Central memory CD8-positive, alpha-beta T cell (primary cell): ENCODE measurements at regions not wholly inside any gene's neighbourhood (a gene's known extent, or its start where the extent isn't known, plus 50 kb on each side); places are given as distances from the start of the nearest gene placed in this dataset.

Experiments used
- ATAC-seq: fragments of 150-1000 bp; cut with Tn5 transposase; replicated peaks from 2 replicates; pipeline ENCODE4 v1.10.0; 2022; ENCODE audit warnings: mild to moderate bottlenecking, moderate FRiP score, moderate number of reproducible peaks; ENCODE audit not compliant: poor library complexity, severe bottlenecking; ENCODE audit errors: extremely low read depth
- DNase-seq, 2 donors: peaks; one replicate each; pipeline ENCODE4 v3.0.0; 2021; ENCODE audit warnings: low spot score in 2 of 2
- H3K27ac Mint-ChIP-seq: one replicate; pipeline ENCODE4 v1.8.0; 2022; ENCODE audit warnings: low read depth, mild to moderate bottlenecking, moderate library complexity, mixed read lengths
- H3K27me3 Mint-ChIP-seq: one replicate; pipeline ENCODE4 v1.8.0; 2022; ENCODE audit warnings: mixed read lengths
- H3K36me3 Mint-ChIP-seq: one replicate; pipeline ENCODE4 v1.8.0; 2022; ENCODE audit warnings: mild to moderate bottlenecking, moderate library complexity, mixed read lengths; ENCODE audit not compliant: insufficient read depth
- H3K4me1 Mint-ChIP-seq: one replicate; pipeline ENCODE4 v1.8.0; 2022; ENCODE audit warnings: mixed read lengths
- H3K4me3 Mint-ChIP-seq: one replicate; pipeline ENCODE4 v1.8.0; 2022; ENCODE audit warnings: mild to moderate bottlenecking, moderate library complexity, mixed read lengths
- H3K9me3 Mint-ChIP-seq: one replicate; pipeline ENCODE4 v1.8.0; 2022; ENCODE audit warnings: mixed read lengths

- no peak overlapping the region for H3K27ac Mint-ChIP-seq
- H3K9me3 Mint-ChIP-seq = peaks cover 27% of the 10 kb centered on the region
- no peak for DNase-seq
- ATAC-seq = no peak
- H3K36me3 Mint-ChIP-seq = peaks cover 2% of the 10 kb centered on the region
- no peaks in the 10 kb centered on the region for H3K27me3 Mint-ChIP-seq
- H3K4me1 Mint-ChIP-seq = no peaks in the 10 kb centered on the region
- H3K4me3 Mint-ChIP-seq = no peak overlapping the region
Observed at GRCh38 chr11:43034341-43034740, 277.5 kb upstream of the API5 start.

- no peak overlapping the region for H3K27ac Mint-ChIP-seq
- H3K9me3 Mint-ChIP-seq = peaks cover 25% of the 10 kb centered on the region
- DNase-seq (no peak), ATAC-seq (no peak)
- H3K36me3 Mint-ChIP-seq = peaks cover 2% of the 10 kb centered on the region
- H3K4me1 Mint-ChIP-seq = no peaks in the 10 kb centered on the region
- no peak overlapping the region for H3K4me3 Mint-ChIP-seq
- no peaks in the 10 kb centered on the region for H3K27me3 Mint-ChIP-seq
Observed at GRCh38 chr11:43035086-43035485, 276.7 kb upstream of the API5 start.

- DNase-seq (no peak), ATAC-seq (no peak)
- H3K4me3 Mint-ChIP-seq = no peak overlapping the region
- H3K27me3 Mint-ChIP-seq = no peaks in the 10 kb centered on the region
- no peaks in the 10 kb centered on the region for H3K4me1 Mint-ChIP-seq
- no peaks in the 10 kb centered on the region for H3K36me3 Mint-ChIP-seq
- H3K9me3 Mint-ChIP-seq = no peaks in the 10 kb centered on the region
- no peak overlapping the region for H3K27ac Mint-ChIP-seq
Observed at GRCh38 chr11:43053638-43054412, 258.0 kb upstream of the API5 start.

- no peak overlapping the region for H3K4me3 Mint-ChIP-seq
- peaks cover 18% of the 10 kb centered on the region for H3K9me3 Mint-ChIP-seq
- H3K27me3 Mint-ChIP-seq = peaks cover 15% of the 10 kb centered on the region
- H3K36me3 Mint-ChIP-seq = no peaks in the 10 kb centered on the region
- ATAC-seq (no peak), DNase-seq (no peak)
- H3K4me1 Mint-ChIP-seq = no peaks in the 10 kb centered on the region
- H3K27ac Mint-ChIP-seq = no peak overlapping the region
Observed at GRCh38 chr11:43067681-43068080, 244.1 kb upstream of the API5 start.

GRCh38 chr11:43071338-43071737 lies 240.5 kb upstream of the API5 start:
- no peak for ATAC-seq
- no peak for DNase-seq
- peaks cover 18% of the 10 kb centered on the region for H3K9me3 Mint-ChIP-seq

GRCh38 chr11:43072096-43072495 lies 239.7 kb upstream of the API5 start:
- peaks cover 15% of the 10 kb centered on the region for H3K27me3 Mint-ChIP-seq
- no peak for DNase-seq
- H3K4me3 Mint-ChIP-seq = no peak overlapping the region
- H3K9me3 Mint-ChIP-seq = peaks cover 16% of the 10 kb centered on the region
- no peaks in the 10 kb centered on the region for H3K4me1 Mint-ChIP-seq
- no peak for ATAC-seq
- no peaks in the 10 kb centered on the region for H3K36me3 Mint-ChIP-seq
- H3K27ac Mint-ChIP-seq = no peak overlapping the region

More at GRCh38 chr11:43071338-43071737, 240.5 kb upstream of the API5 start:
- Mint-ChIP-seq H3K27ac (no peak overlapping the region), H3K27me3 (peaks cover 15% of the 10 kb centered on the region), H3K4me1 (no peaks in the 10 kb centered on the region), H3K36me3 (no peaks in the 10 kb centered on the region), H3K4me3 (no peak overlapping the region)

- DNase-seq = no peak
Observed at GRCh38 chr11:43072911-43073310, 238.9 kb upstream of the API5 start.

GRCh38 chr11:43074810-43075209 lies 237.0 kb upstream of the API5 start:
- Mint-ChIP-seq H3K27ac (no peak overlapping the region), H3K9me3 (peaks cover 13% of the 10 kb centered on the region), H3K27me3 (peaks cover 15% of the 10 kb centered on the region), H3K4me1 (no peaks in the 10 kb centered on the region), H3K4me3 (no peak overlapping the region), H3K36me3 (no peaks in the 10 kb centered on the region)
- DNase-seq (no peak), ATAC-seq (no peak)

More at GRCh38 chr11:43072911-43073310, 238.9 kb upstream of the API5 start:
- H3K27ac Mint-ChIP-seq = no peak overlapping the region
- peaks cover 11% of the 10 kb centered on the region for H3K9me3 Mint-ChIP-seq
- H3K4me3 Mint-ChIP-seq = no peak overlapping the region
- ATAC-seq = no peak
- H3K36me3 Mint-ChIP-seq = no peaks in the 10 kb centered on the region
- no peaks in the 10 kb centered on the region for H3K4me1 Mint-ChIP-seq
- peaks cover 15% of the 10 kb centered on the region for H3K27me3 Mint-ChIP-seq

GRCh38 chr11:43101113-43101512 lies 210.7 kb upstream of the API5 start:
- Mint-ChIP-seq H3K9me3 (peaks cover 6% of the 10 kb centered on the region), H3K27ac (no peak overlapping the region), H3K4me1 (no peaks in the 10 kb centered on the region), H3K4me3 (no peak overlapping the region), H3K36me3 (no peaks in the 10 kb centered on the region), H3K27me3 (no peaks in the 10 kb centered on the region)
- ATAC-seq = no peak
- DNase-seq = no peak

GRCh38 chr11:43116071-43116470 lies 195.7 kb upstream of the API5 start:
- H3K27me3 Mint-ChIP-seq = no peaks in the 10 kb centered on the region
- H3K9me3 Mint-ChIP-seq = peaks cover 7% of the 10 kb centered on the region
- H3K27ac Mint-ChIP-seq = no peak overlapping the region
- ATAC-seq (no peak), DNase-seq (no peak)
- H3K4me3 Mint-ChIP-seq = no peak overlapping the region
- H3K4me1 Mint-ChIP-seq = no peaks in the 10 kb centered on the region
- peaks cover 2% of the 10 kb centered on the region for H3K36me3 Mint-ChIP-seq

- H3K27me3 Mint-ChIP-seq = no peaks in the 10 kb centered on the region
- peaks cover 7% of the 10 kb centered on the region for H3K9me3 Mint-ChIP-seq
- ATAC-seq = no peak
- H3K4me1 Mint-ChIP-seq = no peaks in the 10 kb centered on the region
- DNase-seq = no peak
- H3K4me3 Mint-ChIP-seq = no peak overlapping the region
- H3K36me3 Mint-ChIP-seq = no peaks in the 10 kb centered on the region
- no peak overlapping the region for H3K27ac Mint-ChIP-seq
Observed at GRCh38 chr11:43119275-43119970, 192.4 kb upstream of the API5 start.

- H3K9me3 Mint-ChIP-seq = peaks cover 7% of the 10 kb centered on the region
- no peaks in the 10 kb centered on the region for H3K36me3 Mint-ChIP-seq
- no peak overlapping the region for H3K4me3 Mint-ChIP-seq
- no peak for DNase-seq
- no peak for ATAC-seq
- no peak overlapping the region for H3K27ac Mint-ChIP-seq
- no peaks in the 10 kb centered on the region for H3K27me3 Mint-ChIP-seq
- no peaks in the 10 kb centered on the region for H3K4me1 Mint-ChIP-seq
Observed at GRCh38 chr11:43122546-43122945, 189.2 kb upstream of the API5 start.

- Mint-ChIP-seq H3K36me3 (no peaks in the 10 kb centered on the region), H3K9me3 (no peaks in the 10 kb centered on the region), H3K27me3 (no peaks in the 10 kb centered on the region), H3K27ac (no peak overlapping the region), H3K4me3 (no peak overlapping the region), H3K4me1 (no peaks in the 10 kb centered on the region)
- no peak for DNase-seq
- ATAC-seq = no peak
Observed at GRCh38 chr11:43123443-43123842, 188.4 kb upstream of the API5 start.
